HepG2 (cell line): ENCODE measurements at regions not wholly inside any gene's neighbourhood (a gene's known extent, or its start where the extent isn't known, plus 50 kb on each side); places are given as distances from the start of the nearest gene placed in this dataset.

Experiments used
- ATAC-seq: fragments of 200-7000 bp; cut with Tn5 transposase; 3 replicates; pipeline ENCODE4 v1.9.1; 2020; ENCODE audit warnings: mild to moderate bottlenecking, moderate library complexity
- BruUV-seq: library from RNA; stranded (reverse); fragments of 400-500 nt; replicated peaks from 2 replicates; lab custom pipeline; 2021; lab: Mats Ljungman, UMichigan
- CTCF ChIA-PET: fragments of 300-600 bp; formaldehyde crosslinking; extraction: SDS; loops from one replicate; lab custom pipeline; 2021; ENCODE audit warnings: low total read pairs, inconsistent platforms, low intra/inter-chr PET ratio; lab: Yijun Ruan, JAX
- POLR2A ChIA-PET: fragments of 350-600 bp; sonication (Branson Sonifier 250); formaldehyde crosslinking; loops from one replicate; lab custom pipeline; 2020; ENCODE audit warnings: antibody characterized with exemption, inconsistent platforms; lab: Yijun Ruan, JAX
- DNase-seq: peaks from one replicate; pipeline ENCODE4 v3.0.0-alpha.2; 2015; ENCODE audit warnings: low spot score
- FAIRE-seq: peaks from 3 replicates; lab custom pipeline; 2011; peaks lifted over from hg19 to GRCh38; lab: Jason Lieb, UNC
- H2AFZ ChIP-seq: one replicate; pipeline ENCODE4 v1.6.1; 2011; ENCODE audit warnings: low read length, inconsistent platforms
- H3K27ac ChIP-seq: fragments of 300-600 bp; 3 replicates; pipeline ENCODE4 v1.8.0; 2011; ENCODE audit warnings: mixed run types, mild to moderate bottlenecking, mixed read lengths, low read length, inconsistent platforms; ENCODE audit not compliant: insufficient read depth; ENCODE audit errors: extremely low read length
- H3K27me3 ChIP-seq, 2 experiments: fragments of 200-600 bp in 1 of 2; 2 replicates in 1 of 2; 3 replicates in 1 of 2; pipeline versions ENCODE4 v1.6.0 to v1.8.0; 2011; ENCODE audit warnings: low read length in 2 of 2, mild to moderate bottlenecking in 2 of 2, moderate library complexity in 2 of 2, inconsistent platforms in 1 of 2; ENCODE audit not compliant: insufficient read depth in 2 of 2, control insufficient read depth in 1 of 2
- H3K36me3 ChIP-seq, 2 experiments: fragments of 200-600 bp in 1 of 2; replicated peaks in 1 of 2; 2 replicates in 1 of 2; 3 replicates in 1 of 2; pipeline versions ENCODE4 v1.5.1 to v1.8.0; 2011; ENCODE audit warnings: low read length in 2 of 2, inconsistent platforms in 1 of 2; ENCODE audit not compliant: insufficient read depth in 2 of 2, control insufficient read depth in 1 of 2
- H3K4me1 ChIP-seq: 2 replicates; pipeline ENCODE4 v1.5.1; 2012; ENCODE audit warnings: low read length, inconsistent platforms; ENCODE audit not compliant: insufficient read depth
- H3K4me2 ChIP-seq: 2 replicates; pipeline ENCODE4 v1.6.0; 2011; ENCODE audit warnings: low read depth, low read length, inconsistent platforms
- H3K4me3 ChIP-seq, 3 experiments: fragments of 200-600 bp in 1 of 3; sonication (generic), shearing (Covaris generic) in 1 of 3; replicated peaks in 1 of 3; 2 replicates each; pipeline ENCODE4 v1.5.1; 2011 to 2016; ENCODE audit warnings: low read length in 3 of 3, inconsistent platforms in 2 of 3, low read depth in 2 of 3, mild to moderate bottlenecking in 2 of 3, control low read depth in 1 of 3, mixed read lengths in 1 of 3; ENCODE audit not compliant: insufficient read depth in 1 of 3
- H3K79me2 ChIP-seq: one replicate; pipeline ENCODE4 v1.6.1; 2011; ENCODE audit warnings: low read length, inconsistent platforms; ENCODE audit not compliant: insufficient read depth
- H3K9ac ChIP-seq: 2 replicates; pipeline ENCODE4 v1.6.0; 2011; ENCODE audit warnings: mild to moderate bottlenecking, low read depth, low read length, inconsistent platforms; ENCODE audit not compliant: insufficient read depth
- H3K9me3 ChIP-seq: 2 replicates; pipeline ENCODE4 v1.5.1; 2012; ENCODE audit warnings: mild to moderate bottlenecking, low read length
- H4K20me1 ChIP-seq: 2 replicates; pipeline ENCODE4 v1.6.0; 2011; ENCODE audit warnings: inconsistent platforms, mild to moderate bottlenecking, low read length, moderate library complexity; ENCODE audit not compliant: insufficient read depth
- CEBPB ChIP-seq: IDR thresholded peaks from 2 replicates; pipeline ENCODE4 v1.6.1; 2011; ENCODE audit warnings: low read depth, low read length, improper control_type of control experiment, borderline replicate concordance
- CHCHD3 ChIP-seq: sonication (generic); formaldehyde crosslinking; IDR thresholded peaks from 2 replicates; pipeline ENCODE4 v1.8.0; 2022; ENCODE audit warnings: mild to moderate bottlenecking, missing genetic modification reagents, moderate library complexity
- RAD21 ChIP-seq: fragments of 450-650 bp; formaldehyde crosslinking; IDR thresholded peaks from 2 replicates; pipeline ENCODE4 v1.5.0; 2020; ENCODE audit warnings: mild to moderate bottlenecking
- RBM39 ChIP-seq: fragments of 200-400 bp; formaldehyde crosslinking; IDR thresholded peaks from one replicate; pipeline ENCODE4 v1.6.1; 2018; ENCODE audit warnings: antibody characterized with exemption, mild to moderate bottlenecking, low read depth, low read length; ENCODE audit not compliant: poor library complexity, severe bottlenecking
- TGIF2 ChIP-seq: IDR thresholded peaks from 2 replicates; pipeline ENCODE4 v1.6.1; 2016; ENCODE audit warnings: control low read depth, missing compliant biosample characterization
- THAP11 ChIP-seq: IDR thresholded peaks from 2 replicates; pipeline ENCODE4 v1.6.1; 2016; ENCODE audit warnings: missing biosample characterization, missing genetic modification reagents
- ZNF605 ChIP-seq: sonication (generic); formaldehyde crosslinking; IDR thresholded peaks from 2 replicates; pipeline ENCODE4 v1.8.0; 2022; ENCODE audit warnings: mild to moderate bottlenecking, missing genetic modification reagents
- ZNF629 ChIP-seq: sonication (generic); formaldehyde crosslinking; conservative IDR thresholded peaks from 2 replicates; pipeline ENCODE4 v1.5.0; 2020; ENCODE audit warnings: missing genetic modification reagents
- ZNF678 ChIP-seq: sonication (generic); formaldehyde crosslinking; IDR thresholded peaks from 2 replicates; pipeline ENCODE4 v1.4.0; 2020; ENCODE audit warnings: mild to moderate bottlenecking, missing genetic modification reagents
- ZNF850 ChIP-seq: sonication (generic); formaldehyde crosslinking; conservative IDR thresholded peaks from 2 replicates; pipeline ENCODE4 v1.9.0; 2021; ENCODE audit warnings: mild to moderate bottlenecking, missing genetic modification reagents
- ZNF879 ChIP-seq: sonication (generic); formaldehyde crosslinking; IDR thresholded peaks from 2 replicates; pipeline ENCODE4 v1.8.1; 2023; ENCODE audit warnings: missing genetic modification reagents
- ZSCAN25 ChIP-seq: sonication (generic); formaldehyde crosslinking; IDR thresholded peaks from 2 replicates; pipeline ENCODE4 v1.8.0; 2022; ENCODE audit warnings: mild to moderate bottlenecking, missing genetic modification reagents
- WGBS: methylation state at CpG from one replicate; pipeline ENCODE4 v1.1.6; 2017; ENCODE audit warnings: low lambda C conversion rate; 5-methylcytosine and 5-hydroxymethylcytosine counted together
- in situ Hi-C: cut with HindIII; loops from 2 replicates; pipeline ENCODE4 v1.10.0; 2017; ENCODE audit warnings: low pct_unique_long_range_greater_than_20kb; ENCODE audit not compliant: extremely low pct_ligation_motif_present
- intact Hi-C: fragments of 100-400 bp; cut with micrococcal nuclease; formaldehyde crosslinking; loops from one replicate; pipeline ENCODE4 v1.10.0; 2022; ENCODE audit not compliant: unreplicated experiment
- TF ChIP-seq, protein P1 (sequence below): sonication (generic); formaldehyde crosslinking; IDR thresholded peaks from 2 replicates; pipeline ENCODE4 v1.4.0; 2020; ENCODE audit warnings: mild to moderate bottlenecking, missing genetic modification reagents
- TF ChIP-seq, protein P2 (sequence below): sonication (generic); formaldehyde crosslinking; IDR thresholded peaks from 2 replicates; pipeline ENCODE4 v1.8.0; 2022; ENCODE audit warnings: mild to moderate bottlenecking, missing genetic modification reagents, moderate library complexity
- TF ChIP-seq, protein P3 (sequence below): sonication (generic); formaldehyde crosslinking; IDR thresholded peaks from 2 replicates; pipeline ENCODE4 v1.4.0; 2020; ENCODE audit warnings: missing genetic modification reagents, borderline replicate concordance

DNA sequence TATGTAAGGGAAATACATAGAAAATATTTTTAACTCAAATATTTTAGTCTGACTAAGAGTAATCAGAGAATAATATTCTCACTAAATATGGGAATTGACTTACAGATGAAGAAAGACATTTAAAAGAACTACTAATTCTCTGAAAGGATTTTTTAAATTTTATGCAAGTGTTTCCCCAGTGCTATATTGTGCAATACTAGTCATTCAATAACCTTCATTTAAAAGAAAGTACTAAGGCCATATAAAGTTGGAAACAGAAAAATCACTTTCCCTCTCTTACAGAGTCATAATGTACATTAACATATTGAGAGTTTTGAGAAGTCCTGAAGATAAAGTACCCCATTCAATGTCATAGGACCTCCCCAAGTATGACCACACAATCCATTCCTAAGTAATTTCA is 584.6 kb upstream of the ACVR2A start:
- Histone ChIP-seq H3K9me3 (peaks cover 21% of the 10 kb centered on the region; the same call in 1 of the 2 replicates), H3K4me2 (no peak overlapping the region), H3K9ac (no peak overlapping the region), H3K4me3 (no peak overlapping the region), H4K20me1 (no peaks in the 10 kb centered on the region), H3K27me3 (no peaks in the 10 kb centered on the region), H3K79me2 (no peaks in the 10 kb centered on the region), H3K36me3 (no peaks in the 10 kb centered on the region), H3K4me1 (no peaks in the 10 kb centered on the region), H2AFZ (no peak overlapping the region), H3K27ac (no peak overlapping the region)
- intact Hi-C loops (no loop called here), in situ Hi-C loops (no loop called here)
- FAIRE-seq, result no peak
- ChIA-PET CTCF (no interaction called here), POLR2A (no interaction called here)
- peak; percentile 72; the same call in 1 of the 2 replicates for TF ChIP-seq CEBPB
- TF ChIP-seq ZNF678, result no peak
- no TSS peak for BruUV-seq
- DNase-seq, result no peak
- no peak for ATAC-seq

DNA sequence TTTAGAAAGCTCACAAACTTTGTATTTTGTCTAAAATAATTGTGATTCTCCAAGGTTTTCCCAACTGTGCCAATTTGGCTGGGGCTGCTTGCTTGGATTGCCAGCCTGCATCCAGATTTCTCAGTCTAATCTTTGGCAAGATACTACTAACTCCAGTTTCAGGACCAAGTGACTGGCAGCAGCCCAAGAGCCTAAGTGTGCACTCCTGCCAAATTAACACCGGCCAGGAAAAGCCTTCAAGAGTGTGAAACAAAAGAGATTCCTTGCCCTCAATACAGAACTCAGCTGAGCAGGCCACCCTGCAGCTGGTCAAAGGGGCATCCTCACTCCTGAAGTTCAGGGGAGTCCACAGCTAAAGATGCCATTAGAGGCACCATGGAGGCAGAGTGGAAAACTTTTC is 589.0 kb upstream of the ACVR2A start:
- H3K27me3 ChIP-seq, result no peaks in the 10 kb centered on the region
- CTCF ChIA-PET, result no interaction called here
- H3K4me1 ChIP-seq, result no peaks in the 10 kb centered on the region
- peaks cover 31% of the 10 kb centered on the region; the same call in 1 of the 2 replicates for H3K9me3 ChIP-seq
- H3K4me2 ChIP-seq, result no peak overlapping the region
- 0% methylated on average over 1 of the region's 1 CpG for WGBS
- BruUV-seq, result no TSS peak
- no peaks in the 10 kb centered on the region for H4K20me1 ChIP-seq
- no peak overlapping the region for H2AFZ ChIP-seq
- H3K4me3 ChIP-seq, result no peak overlapping the region
- ATAC-seq (no peak), FAIRE-seq (no peak), DNase-seq (no peak)
- POLR2A ChIA-PET, result no interaction called here
- H3K36me3 ChIP-seq, result no peaks in the 10 kb centered on the region
- in situ Hi-C loops (no loop called here), intact Hi-C loops (no loop called here)
- H3K9ac ChIP-seq, result no peak overlapping the region
- no peak overlapping the region for H3K27ac ChIP-seq
- H3K79me2 ChIP-seq, result no peaks in the 10 kb centered on the region
- TF ChIP-seq ZNF605 (CRISPR knock-in tag) (no peak), ZNF629 (CRISPR knock-in tag) (no peak), RAD21 (no peak), RBM39 (no peak), ZNF850 (CRISPR knock-in tag) (no peak), THAP11 (CRISPR knock-in tag) (no peak), ZNF879 (no peak), TGIF2 (CRISPR knock-in tag) (no peak), CHCHD3 (CRISPR knock-in tag) (no peak), ZSCAN25 (CRISPR knock-in tag) (no peak)
- TF ChIP-seq, protein P1, sequence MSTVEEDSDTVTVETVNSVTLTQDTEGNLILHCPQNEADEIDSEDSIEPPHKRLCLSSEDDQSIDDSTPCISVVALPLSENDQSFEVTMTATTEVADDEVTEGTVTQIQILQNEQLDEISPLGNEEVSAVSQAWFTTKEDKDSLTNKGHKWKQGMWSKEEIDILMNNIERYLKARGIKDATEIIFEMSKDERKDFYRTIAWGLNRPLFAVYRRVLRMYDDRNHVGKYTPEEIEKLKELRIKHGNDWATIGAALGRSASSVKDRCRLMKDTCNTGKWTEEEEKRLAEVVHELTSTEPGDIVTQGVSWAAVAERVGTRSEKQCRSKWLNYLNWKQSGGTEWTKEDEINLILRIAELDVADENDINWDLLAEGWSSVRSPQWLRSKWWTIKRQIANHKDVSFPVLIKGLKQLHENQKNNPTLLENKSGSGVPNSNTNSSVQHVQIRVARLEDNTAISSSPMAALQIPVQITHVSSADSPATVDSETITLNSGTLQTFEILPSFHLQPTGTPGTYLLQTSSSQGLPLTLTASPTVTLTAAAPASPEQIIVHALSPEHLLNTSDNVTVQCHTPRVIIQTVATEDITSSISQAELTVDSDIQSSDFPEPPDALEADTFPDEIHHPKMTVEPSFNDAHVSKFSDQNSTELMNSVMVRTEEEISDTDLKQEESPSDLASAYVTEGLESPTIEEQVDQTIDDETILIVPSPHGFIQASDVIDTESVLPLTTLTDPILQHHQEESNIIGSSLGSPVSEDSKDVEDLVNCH (CRISPR knock-in tag), result no peak
- TF ChIP-seq, protein P2, sequence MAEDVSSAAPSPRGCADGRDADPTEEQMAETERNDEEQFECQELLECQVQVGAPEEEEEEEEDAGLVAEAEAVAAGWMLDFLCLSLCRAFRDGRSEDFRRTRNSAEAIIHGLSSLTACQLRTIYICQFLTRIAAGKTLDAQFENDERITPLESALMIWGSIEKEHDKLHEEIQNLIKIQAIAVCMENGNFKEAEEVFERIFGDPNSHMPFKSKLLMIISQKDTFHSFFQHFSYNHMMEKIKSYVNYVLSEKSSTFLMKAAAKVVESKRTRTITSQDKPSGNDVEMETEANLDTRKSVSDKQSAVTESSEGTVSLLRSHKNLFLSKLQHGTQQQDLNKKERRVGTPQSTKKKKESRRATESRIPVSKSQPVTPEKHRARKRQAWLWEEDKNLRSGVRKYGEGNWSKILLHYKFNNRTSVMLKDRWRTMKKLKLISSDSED (CRISPR knock-in tag), result no peak
- TF ChIP-seq, protein P3, sequence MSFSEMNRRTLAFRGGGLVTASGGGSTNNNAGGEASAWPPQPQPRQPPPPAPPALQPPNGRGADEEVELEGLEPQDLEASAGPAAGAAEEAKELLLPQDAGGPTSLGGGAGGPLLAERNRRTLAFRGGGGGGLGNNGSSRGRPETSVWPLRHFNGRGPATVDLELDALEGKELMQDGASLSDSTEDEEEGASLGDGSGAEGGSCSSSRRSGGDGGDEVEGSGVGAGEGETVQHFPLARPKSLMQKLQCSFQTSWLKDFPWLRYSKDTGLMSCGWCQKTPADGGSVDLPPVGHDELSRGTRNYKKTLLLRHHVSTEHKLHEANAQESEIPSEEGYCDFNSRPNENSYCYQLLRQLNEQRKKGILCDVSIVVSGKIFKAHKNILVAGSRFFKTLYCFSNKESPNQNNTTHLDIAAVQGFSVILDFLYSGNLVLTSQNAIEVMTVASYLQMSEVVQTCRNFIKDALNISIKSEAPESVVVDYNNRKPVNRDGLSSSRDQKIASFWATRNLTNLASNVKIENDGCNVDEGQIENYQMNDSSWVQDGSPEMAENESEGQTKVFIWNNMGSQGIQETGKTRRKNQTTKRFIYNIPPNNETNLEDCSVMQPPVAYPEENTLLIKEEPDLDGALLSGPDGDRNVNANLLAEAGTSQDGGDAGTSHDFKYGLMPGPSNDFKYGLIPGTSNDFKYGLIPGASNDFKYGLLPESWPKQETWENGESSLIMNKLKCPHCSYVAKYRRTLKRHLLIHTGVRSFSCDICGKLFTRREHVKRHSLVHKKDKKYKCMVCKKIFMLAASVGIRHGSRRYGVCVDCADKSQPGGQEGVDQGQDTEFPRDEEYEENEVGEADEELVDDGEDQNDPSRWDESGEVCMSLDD (CRISPR knock-in tag), result no peak
